Activated naive CD4-positive, alpha-beta T cell treated with anti-CD3 and anti-CD28 coated beads, Interleukin-2, amount 10 ng/mL, durations not matched to agents 7 days and 5 days (primary cell): ENCODE measurements at regions not wholly inside any gene's neighbourhood (a gene's known extent, or its start where the extent isn't known, plus 50 kb on each side); places are given as distances from the start of the nearest gene placed in this dataset.
"Not testable (repeated sequence)": the region's sequence is repeated elsewhere in the genome, so short reads cannot be mapped to it uniquely, and the experiment has no call there.

Experiments
- CTCF ChIA-PET: fragments of 350-600 bp; sonication (Branson Sonifier 250); formaldehyde crosslinking; loops from one replicate; lab custom pipeline; 2021; ENCODE audit warnings: antibody characterized with exemption; lab: Charles Lee
- DNase-seq: peaks from one replicate; pipeline ENCODE4 v3.0.0-alpha.2; 2020
- H3K27ac Mint-ChIP-seq: one replicate; pipeline ENCODE4 v1.8.0; 2021; ENCODE audit warnings: mild to moderate bottlenecking, moderate library complexity, mixed read lengths
- H3K27me3 Mint-ChIP-seq: one replicate; pipeline ENCODE4 v1.8.0; 2021; ENCODE audit warnings: mild to moderate bottlenecking, mixed read lengths
- H3K36me3 Mint-ChIP-seq: one replicate; pipeline ENCODE4 v1.8.0; 2021; ENCODE audit warnings: mixed read lengths
- H3K4me1 Mint-ChIP-seq: one replicate; pipeline ENCODE4 v1.8.0; 2021; ENCODE audit warnings: mixed read lengths
- H3K4me3 Mint-ChIP-seq: one replicate; pipeline ENCODE4 v1.8.0; 2021; ENCODE audit warnings: mild to moderate bottlenecking, moderate library complexity, mixed read lengths
- H3K9me3 Mint-ChIP-seq: one replicate; pipeline ENCODE4 v1.8.0; 2021; ENCODE audit warnings: mixed read lengths

DNA sequence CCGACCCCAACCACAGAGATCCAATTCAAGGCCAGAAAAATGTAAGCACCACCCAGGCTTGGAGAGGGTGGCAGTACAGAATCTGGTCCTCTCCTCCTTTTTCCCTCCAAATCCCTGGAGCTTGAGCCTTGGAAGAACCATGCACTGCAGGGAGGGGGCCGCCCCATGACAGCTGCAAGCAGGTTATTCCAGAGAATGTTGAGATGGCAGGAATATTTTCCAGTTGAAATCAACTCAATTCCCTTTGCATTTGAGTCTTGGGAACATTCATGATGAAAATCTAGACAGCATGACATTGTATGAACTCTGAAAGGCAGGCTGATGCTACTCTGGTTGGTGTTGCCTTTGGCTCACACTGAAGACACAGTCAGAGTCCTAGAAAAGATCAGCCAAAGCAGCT is 386.6 kb upstream of the FGF16 start:
- no peaks in the 10 kb centered on the region for H3K4me1 Mint-ChIP-seq
- H3K9me3 Mint-ChIP-seq = no peaks in the 10 kb centered on the region
- H3K4me3 Mint-ChIP-seq = no peak overlapping the region
- no peaks in the 10 kb centered on the region for H3K27me3 Mint-ChIP-seq
- CTCF ChIA-PET = no interaction called here
- H3K27ac Mint-ChIP-seq = no peak overlapping the region
- no peak for DNase-seq
- H3K36me3 Mint-ChIP-seq = no peaks in the 10 kb centered on the region

DNA sequence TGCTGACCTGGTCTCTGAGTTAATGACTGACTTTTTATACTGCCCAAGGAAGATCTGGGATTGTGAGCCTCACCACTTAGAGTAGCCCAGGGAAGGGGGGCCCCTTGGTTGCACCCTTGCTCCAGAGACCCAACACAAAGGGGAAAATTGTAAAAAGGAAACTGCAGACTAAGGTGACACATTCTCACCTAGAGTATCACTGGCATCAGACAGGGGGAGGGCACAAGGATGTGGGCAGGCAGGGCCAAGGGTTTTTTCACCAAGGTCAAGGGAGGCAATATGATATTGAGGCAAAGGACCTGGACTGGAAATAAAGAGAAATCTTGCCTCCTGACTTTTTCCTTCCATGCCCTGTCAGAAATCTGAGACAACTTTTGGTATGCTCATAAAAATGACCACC is 386.2 kb upstream of the FGF16 start:
- H3K4me3 Mint-ChIP-seq = no peak overlapping the region
- DNase-seq = no peak

DNA sequence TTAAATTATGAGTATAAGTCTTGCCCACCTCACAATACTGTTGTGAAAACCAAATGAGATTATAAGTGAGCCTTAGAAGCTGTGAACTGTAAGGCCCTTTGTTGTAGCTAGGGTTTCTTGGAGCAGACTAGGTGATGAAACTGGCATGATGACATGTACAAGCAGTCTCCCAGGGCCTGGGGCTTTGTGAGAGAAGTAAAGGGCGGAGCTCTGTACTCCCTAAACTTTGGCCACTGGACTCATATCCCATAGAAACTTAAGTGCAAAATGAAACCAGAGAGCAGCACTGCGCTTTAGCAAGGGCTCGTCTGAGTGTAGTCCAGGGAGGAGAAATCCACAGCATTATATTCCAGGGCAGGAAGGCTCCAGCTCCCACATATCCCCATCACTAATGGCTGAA is 385.6 kb upstream of the FGF16 start:
- Mint-ChIP-seq H3K9me3 (no peaks in the 10 kb centered on the region), H3K36me3 (no peaks in the 10 kb centered on the region)
- CTCF ChIA-PET = no interaction called here

More for the DNA sequence above, 386.2 kb upstream of the FGF16 start:
- H3K36me3 Mint-ChIP-seq = no peaks in the 10 kb centered on the region
- CTCF ChIA-PET = no interaction called here
- no peaks in the 10 kb centered on the region for H3K9me3 Mint-ChIP-seq
- no peak overlapping the region for H3K27ac Mint-ChIP-seq
- no peaks in the 10 kb centered on the region for H3K4me1 Mint-ChIP-seq
- no peaks in the 10 kb centered on the region for H3K27me3 Mint-ChIP-seq

GRCh38 chrX:77065896-77066295 is 381.3 kb upstream of the FGF16 start:
- DNase-seq = no peak
- peaks cover 11% of the 10 kb centered on the region for H3K4me1 Mint-ChIP-seq
- no peak overlapping the region for H3K27ac Mint-ChIP-seq
- H3K36me3 Mint-ChIP-seq = no peaks in the 10 kb centered on the region
- no peak overlapping the region for H3K4me3 Mint-ChIP-seq
- no peaks in the 10 kb centered on the region for H3K9me3 Mint-ChIP-seq
- CTCF ChIA-PET = no interaction called here
- no peaks in the 10 kb centered on the region for H3K27me3 Mint-ChIP-seq

More for the DNA sequence above, 385.6 kb upstream of the FGF16 start:
- no peaks in the 10 kb centered on the region for H3K4me1 Mint-ChIP-seq
- H3K27me3 Mint-ChIP-seq = no peaks in the 10 kb centered on the region
- no peak overlapping the region for H3K27ac Mint-ChIP-seq
- H3K4me3 Mint-ChIP-seq = no peak overlapping the region
- DNase-seq = no peak

DNA sequence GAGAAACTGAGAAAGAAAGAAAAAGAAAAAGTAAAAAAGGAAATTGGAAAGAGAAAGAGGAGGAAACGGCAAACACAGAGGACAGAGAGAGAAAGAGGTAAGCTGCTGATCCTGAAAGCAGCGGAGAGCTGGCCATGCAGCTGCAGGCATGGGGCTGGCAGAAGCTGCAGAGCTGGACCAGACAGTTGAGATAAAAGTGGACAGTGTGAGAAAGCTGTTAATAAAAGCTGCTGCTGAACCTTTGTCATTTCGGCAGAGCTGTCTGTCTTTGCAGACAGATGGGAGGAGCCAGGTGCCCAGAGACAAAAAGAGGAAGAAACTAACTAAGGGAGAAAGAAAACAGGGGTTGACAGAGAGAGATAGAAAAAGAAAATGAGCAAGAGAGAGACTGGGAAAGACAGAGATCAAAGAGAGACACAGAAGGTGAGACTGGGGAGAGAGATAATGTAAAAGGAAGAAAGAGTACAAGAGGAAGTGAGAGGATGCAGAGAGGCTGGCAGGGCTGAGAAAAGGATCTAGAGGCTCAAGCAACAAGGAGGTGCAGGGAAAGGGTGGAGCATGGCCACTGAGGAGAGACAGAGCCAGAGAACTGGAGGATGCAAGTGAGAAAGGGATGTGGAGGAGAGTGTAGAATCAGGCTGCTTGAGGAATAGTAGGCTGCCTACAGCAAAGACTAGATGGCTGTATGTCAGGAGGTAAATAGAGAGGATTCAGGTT is 376.8 kb upstream of the FGF16 start:
- H3K36me3 Mint-ChIP-seq = no peaks in the 10 kb centered on the region
- peaks cover 11% of the 10 kb centered on the region for H3K4me1 Mint-ChIP-seq
- no peak overlapping the region for H3K4me3 Mint-ChIP-seq
- H3K9me3 Mint-ChIP-seq = no peaks in the 10 kb centered on the region
- no peaks in the 10 kb centered on the region for H3K27me3 Mint-ChIP-seq
- CTCF ChIA-PET = no interaction called here
- no peak for DNase-seq
- H3K27ac Mint-ChIP-seq = no peak overlapping the region

DNA sequence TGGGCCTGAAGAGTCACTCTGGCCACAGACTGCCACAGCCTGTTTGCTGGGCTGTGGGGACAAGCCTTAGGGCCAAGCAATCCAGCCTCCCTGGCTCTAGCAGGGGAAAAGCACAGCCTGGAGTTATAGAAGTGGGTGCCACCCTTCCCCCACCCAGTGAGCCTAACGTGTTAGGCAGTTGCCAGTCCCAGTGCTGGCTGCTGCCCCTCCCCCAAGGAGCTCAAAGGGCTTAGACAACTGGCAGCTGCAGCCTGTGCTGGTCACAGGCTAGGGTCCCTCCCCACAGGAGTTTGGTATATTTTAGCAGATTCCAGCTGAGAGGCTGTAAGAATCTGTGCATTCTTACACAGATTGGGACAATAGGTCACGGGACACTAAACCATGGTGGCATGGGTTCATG is 370.3 kb upstream of the FGF16 start:
- Mint-ChIP-seq H3K4me3 (no peak overlapping the region), H3K9me3 (peaks cover 9% of the 10 kb centered on the region), H3K27ac (no peak overlapping the region), H3K36me3 (no peaks in the 10 kb centered on the region), H3K4me1 (no peaks in the 10 kb centered on the region), H3K27me3 (no peaks in the 10 kb centered on the region)
- DNase-seq = no peak
- CTCF ChIA-PET = no interaction called here

GRCh38 chrX:77081237-77081636 is 366.0 kb upstream of the FGF16 start:
- not testable (repeated sequence) for H3K4me1 Mint-ChIP-seq, DNase-seq, H3K27me3 Mint-ChIP-seq, H3K4me3 Mint-ChIP-seq, H3K27ac Mint-ChIP-seq, H3K36me3 Mint-ChIP-seq
- CTCF ChIA-PET = interaction anchor here (0.6 kb wide), 1 partner anchor 1396 kb away, joined by 3 read pairs; no protein-coding TSS in a partner anchor
- peaks cover 12% of the 10 kb centered on the region for H3K9me3 Mint-ChIP-seq

- Mint-ChIP-seq H3K9me3 (peaks cover 8% of the 10 kb centered on the region), H3K4me1 (no peaks in the 10 kb centered on the region), H3K4me3 (no peak overlapping the region), H3K27me3 (no peaks in the 10 kb centered on the region), H3K36me3 (no peaks in the 10 kb centered on the region), H3K27ac (no peak overlapping the region)
- CTCF ChIA-PET = no interaction called here
- no peak for DNase-seq
These were observed 361.8 kb upstream of the FGF16 start for GRCh38 chrX:77085372-77085771.

DNA sequence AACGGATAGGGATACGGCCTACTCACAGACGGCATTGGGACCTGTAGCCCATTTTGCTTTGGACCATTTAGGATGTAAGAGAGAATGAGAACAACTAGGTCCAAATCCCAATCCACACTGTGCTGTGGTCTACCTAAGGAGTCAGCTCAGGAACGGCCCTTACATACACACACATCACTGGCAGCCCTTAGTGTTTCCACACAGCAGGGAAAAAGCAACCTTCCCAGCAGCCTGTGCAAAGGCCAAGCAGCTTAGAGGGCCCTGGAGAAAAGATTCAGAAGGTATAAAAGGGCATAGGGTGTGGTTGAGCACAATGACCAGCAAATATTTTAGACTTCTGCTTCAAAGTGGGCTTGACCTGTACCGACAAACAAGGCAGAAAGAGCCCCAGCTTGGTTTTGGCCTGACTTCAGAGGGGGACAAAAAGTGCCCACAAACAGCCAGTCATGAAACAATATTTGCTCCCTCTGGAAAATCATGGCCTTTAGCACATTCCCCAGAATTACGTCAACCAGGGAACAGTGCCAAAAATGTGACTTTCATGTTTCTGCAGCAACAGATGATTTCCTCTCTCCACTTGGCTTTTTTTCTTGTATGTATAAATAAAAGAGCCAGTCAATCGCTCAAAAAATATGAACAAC is 359.5 kb upstream of the FGF16 start:
- Mint-ChIP-seq H3K27ac (no peak overlapping the region), H3K9me3 (peaks cover 2% of the 10 kb centered on the region), H3K4me1 (no peaks in the 10 kb centered on the region)

DNA sequence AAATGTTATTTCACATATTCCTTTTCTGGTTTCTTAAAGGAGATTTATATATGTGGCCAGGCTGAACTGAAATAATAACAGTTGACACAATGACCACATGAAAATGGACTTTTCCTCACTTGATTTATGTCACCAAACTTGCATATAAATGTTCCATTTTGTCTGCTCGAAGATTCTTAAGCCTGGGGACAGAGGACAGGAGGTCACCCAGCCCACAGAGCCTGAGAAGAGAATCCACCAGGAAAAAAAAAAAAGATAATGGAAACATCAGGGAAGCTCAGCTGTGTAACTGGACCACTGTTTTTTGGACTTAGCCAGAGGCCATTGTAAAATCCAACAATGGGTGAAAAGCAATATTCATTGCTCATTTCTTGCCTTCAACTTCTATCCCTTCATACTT is 359.0 kb upstream of the FGF16 start:
- CTCF ChIA-PET = no interaction called here
- H3K4me3 Mint-ChIP-seq = no peak overlapping the region
- no peak overlapping the region for H3K27ac Mint-ChIP-seq
- H3K4me1 Mint-ChIP-seq = no peaks in the 10 kb centered on the region
- no peaks in the 10 kb centered on the region for H3K27me3 Mint-ChIP-seq
- H3K9me3 Mint-ChIP-seq = no peaks in the 10 kb centered on the region
- no peaks in the 10 kb centered on the region for H3K36me3 Mint-ChIP-seq
- DNase-seq = no peak

More for the DNA sequence above, 359.5 kb upstream of the FGF16 start:
- Mint-ChIP-seq H3K36me3 (no peaks in the 10 kb centered on the region), H3K27me3 (no peaks in the 10 kb centered on the region), H3K4me3 (no peak overlapping the region)
- CTCF ChIA-PET = no interaction called here
- no peak for DNase-seq

DNA sequence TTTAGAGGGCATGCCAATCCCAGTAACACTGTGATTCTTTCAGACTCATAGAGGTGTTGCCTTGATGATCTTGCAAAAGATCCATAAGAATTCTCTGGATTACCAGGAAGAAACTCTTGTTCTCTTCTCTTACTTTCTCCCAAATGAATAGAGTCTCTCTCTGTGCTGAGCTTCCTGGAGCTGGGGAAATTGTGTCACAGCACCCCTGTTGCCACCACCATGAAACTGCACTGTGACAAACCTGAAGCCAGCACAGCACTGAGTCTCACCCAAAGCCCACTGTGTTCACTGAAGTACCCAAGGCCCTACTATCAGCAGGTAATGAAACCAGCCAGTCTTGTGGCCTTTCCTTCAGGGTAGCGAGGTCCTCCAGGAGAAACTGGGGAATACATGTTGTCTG is 332.7 kb upstream of the FGF16 start:
- Mint-ChIP-seq H3K9me3 (no peaks in the 10 kb centered on the region), H3K27me3 (no peaks in the 10 kb centered on the region), H3K4me3 (no peak overlapping the region), H3K4me1 (no peaks in the 10 kb centered on the region), H3K36me3 (no peaks in the 10 kb centered on the region), H3K27ac (no peak overlapping the region)
- DNase-seq = no peak
- CTCF ChIA-PET = no interaction called here

DNA sequence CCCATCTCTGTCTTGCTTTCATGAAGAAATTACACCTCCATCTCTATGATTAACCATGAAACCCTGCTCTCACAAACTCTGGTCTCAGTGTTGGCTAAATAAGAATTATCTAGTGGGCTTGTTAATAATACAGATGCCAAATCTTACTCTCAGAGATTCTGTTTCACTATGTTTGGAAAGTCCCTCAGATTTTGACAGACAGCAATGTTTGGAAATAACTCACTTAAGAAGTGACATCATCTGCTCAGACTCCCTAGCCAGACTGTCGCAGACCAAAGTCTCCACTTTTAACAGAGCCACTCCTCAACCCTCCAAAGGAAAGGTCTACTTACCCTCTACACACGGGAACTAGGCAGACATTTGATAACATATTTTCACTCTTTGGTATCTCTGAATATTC is 328.5 kb upstream of the FGF16 start:
- CTCF ChIA-PET = no interaction called here
- Mint-ChIP-seq H3K9me3 (peaks cover 5% of the 10 kb centered on the region), H3K36me3 (no peaks in the 10 kb centered on the region), H3K27me3 (no peaks in the 10 kb centered on the region), H3K4me3 (no peak overlapping the region), H3K4me1 (no peaks in the 10 kb centered on the region), H3K27ac (no peak overlapping the region)
- no peak for DNase-seq

DNA sequence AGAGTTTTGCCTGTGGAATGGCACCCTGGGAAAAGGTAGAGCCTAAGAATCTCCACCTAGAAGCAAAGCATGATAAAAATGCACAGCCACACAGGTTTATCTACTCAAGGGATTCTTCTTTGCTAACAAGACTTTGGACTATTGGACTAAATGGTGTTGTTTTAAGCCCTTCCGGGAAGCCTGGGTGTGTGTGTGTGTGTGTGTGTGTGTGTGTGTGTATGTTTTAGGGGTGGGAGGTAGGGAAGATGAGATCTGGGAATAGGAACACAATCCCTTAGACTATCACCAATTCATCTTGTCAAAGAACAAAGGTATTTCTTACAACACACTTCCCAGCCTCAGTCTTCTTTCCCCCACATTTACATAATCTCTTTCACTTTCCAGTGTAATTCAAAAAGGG is 327.5 kb upstream of the FGF16 start:
- H3K36me3 Mint-ChIP-seq = no peaks in the 10 kb centered on the region
- H3K4me3 Mint-ChIP-seq = no peak overlapping the region
- H3K9me3 Mint-ChIP-seq = peaks cover 5% of the 10 kb centered on the region
- no peaks in the 10 kb centered on the region for H3K4me1 Mint-ChIP-seq
- CTCF ChIA-PET = no interaction called here
- DNase-seq = no peak
- no peak overlapping the region for H3K27ac Mint-ChIP-seq
- no peaks in the 10 kb centered on the region for H3K27me3 Mint-ChIP-seq

DNA sequence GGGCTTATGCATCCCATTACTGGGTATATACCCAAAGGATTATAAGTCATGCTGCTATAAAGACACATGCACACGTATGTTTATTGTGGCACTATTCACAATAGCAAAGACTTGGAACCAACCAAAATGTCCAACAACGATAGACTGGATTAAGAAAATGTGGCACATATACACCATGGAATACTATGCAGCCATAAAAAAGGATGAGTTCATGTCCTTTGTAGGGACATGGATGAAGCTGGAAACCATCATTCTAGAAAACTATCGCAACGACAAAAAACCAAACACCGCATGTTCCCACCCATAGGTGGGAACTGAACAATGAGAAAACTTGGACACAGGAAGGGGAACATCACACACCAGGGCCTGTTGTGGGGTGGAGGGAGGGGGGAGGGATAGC is 323.3 kb upstream of the FGF16 start:
- CTCF ChIA-PET, H3K27me3 Mint-ChIP-seq, H3K4me3 Mint-ChIP-seq, H3K36me3 Mint-ChIP-seq, DNase-seq, H3K27ac Mint-ChIP-seq, H3K9me3 Mint-ChIP-seq, H3K4me1 Mint-ChIP-seq: not testable (repeated sequence)

GRCh38 chrX:77127571-77127970 is 319.6 kb upstream of the FGF16 start:
- H3K9me3 Mint-ChIP-seq, H3K4me3 Mint-ChIP-seq, DNase-seq, H3K27ac Mint-ChIP-seq, H3K4me1 Mint-ChIP-seq, CTCF ChIA-PET, H3K27me3 Mint-ChIP-seq, H3K36me3 Mint-ChIP-seq: not testable (repeated sequence)
